Myocyte (in vitro differentiated cells): ENCODE measurements at regions not wholly inside any gene's neighbourhood (a gene's known extent, or its start where the extent isn't known, plus 50 kb on each side); places are given as distances from the start of the nearest gene placed in this dataset.
A peak's percentile ranks its signal among the peaks of the same experiment; 100 is the strongest.
"Not testable (repeated sequence)": the region's sequence is repeated elsewhere in the genome, so short reads cannot be mapped to it uniquely, and the experiment has no call there.

ENCODE experiments used
- DNase-seq: peaks from one replicate; pipeline ENCODE4 v3.0.0-alpha.2; 2012; ENCODE audit warnings: low read depth

DNA sequence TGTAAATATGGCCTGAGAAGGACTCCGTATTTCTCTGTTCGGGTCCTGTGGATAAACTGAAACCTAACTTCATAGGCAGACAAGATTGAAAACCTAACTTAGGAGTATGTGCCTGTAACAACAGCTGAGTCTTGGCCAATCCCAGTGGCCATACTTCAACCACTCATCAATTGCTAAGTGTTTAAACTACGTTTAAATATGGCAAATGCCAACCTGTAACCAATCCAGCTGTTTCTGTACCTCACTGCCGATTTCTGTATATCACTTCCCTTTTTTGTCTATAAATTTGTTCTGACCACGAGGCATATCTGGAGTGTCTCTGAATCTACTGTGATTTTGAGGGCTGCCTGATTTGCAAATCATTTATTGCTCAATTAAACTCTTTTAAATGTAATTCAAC is 272.3 kb downstream of the LPIN1 start:
- not testable (repeated sequence) for DNase-seq

DNA sequence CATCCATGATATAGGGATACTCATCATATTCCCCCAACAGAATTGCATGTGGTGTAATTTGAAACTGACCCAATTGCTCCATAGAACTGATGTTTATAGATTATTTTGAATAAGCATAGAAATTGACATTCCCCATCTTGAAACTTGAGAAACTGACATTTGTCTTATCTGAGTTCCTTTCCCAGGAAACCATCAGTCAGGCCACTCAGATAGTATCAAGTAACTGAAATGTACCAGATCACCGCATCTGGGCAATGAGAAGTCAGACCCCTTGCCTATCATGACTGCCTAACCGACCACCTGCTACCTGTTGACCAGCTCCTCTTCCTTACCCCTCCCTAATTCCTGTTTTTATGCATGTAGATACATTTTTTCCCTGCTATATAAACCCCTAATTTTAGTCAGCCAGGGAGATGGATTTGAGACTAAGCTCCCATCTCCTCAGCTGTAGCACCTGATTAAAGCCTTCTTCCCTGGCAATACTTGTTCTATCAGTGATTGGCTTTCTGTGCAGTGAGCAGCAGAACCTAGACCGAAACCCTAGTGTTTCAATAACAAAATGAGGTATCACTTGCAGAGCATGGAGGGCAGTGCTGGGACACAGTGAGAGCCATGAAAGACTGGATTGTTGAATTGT is 274.5 kb downstream of the LPIN1 start:
- no peak for DNase-seq

DNA sequence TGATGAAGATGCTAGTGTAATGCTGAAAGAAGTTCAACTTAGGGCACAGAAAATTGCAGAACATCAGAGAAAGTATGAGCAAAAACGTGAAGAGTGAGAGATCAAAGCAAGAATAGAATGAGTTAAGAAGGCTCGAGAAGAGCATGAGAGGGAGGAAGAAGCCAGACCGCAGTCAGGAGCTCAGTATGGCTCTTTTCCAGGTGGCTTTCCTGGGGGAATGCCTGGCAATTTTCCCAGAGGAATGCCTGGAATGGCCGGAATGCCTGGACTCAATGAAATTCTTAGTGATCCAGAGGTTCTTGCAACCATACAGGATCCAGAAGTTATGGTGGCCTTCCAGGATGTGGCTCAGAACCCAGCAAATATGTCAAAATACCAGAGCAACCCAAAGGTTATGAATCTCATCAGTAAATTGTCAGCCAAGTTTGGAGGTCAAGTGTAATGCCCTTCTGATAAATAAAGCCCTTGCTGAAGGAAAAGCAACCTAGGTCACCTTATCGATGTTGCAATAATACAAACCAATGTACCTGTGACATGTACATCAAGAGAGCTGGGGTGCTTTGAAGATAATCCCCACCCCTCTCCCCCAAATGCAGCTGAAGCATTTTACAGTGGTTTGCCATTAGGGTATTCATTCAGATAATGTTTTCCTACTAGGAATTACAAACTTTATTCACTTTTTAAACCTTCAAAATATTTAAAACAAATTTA is 277.9 kb downstream of the LPIN1 start:
- DNase-seq, result peak; percentile 88

DNA sequence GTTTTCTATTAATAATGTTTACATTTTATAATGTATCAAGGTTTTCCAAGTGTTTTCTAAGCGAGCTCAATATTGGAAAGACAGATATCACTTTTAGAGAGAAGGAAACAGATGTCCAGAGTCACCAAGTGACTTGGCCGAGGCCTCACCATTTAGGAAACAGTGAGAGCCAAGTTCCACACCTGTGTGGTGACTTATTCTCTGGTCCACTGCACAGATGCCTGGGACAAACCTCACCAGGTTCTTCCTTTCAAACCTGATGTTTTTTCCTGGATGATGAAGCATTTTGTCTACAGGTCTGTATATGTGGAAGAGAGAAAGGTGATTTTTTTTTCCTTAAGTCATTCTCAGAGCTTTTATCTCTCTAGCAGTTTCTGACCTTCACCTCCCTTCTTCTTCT is 280.7 kb downstream of the LPIN1 start:
- no peak for DNase-seq

DNA sequence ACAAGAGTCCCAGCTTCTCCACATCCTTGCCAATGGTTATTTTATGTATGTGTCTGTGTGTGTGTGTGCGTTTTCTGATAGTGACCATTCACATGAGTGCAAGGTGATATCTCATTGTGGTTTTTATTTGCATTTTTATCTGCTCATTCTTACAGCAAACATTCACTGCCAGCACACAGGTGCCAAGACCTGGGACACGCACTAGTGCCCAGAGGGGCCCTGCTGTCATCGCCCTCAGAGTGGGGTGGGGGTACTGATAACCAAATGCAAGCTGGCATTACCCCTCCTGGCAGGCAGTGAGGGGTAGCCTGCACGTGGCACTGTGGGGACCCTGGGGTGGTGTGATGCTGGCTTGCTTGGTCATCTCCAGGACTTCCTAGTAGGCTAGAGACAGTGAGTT is 285.4 kb downstream of the LPIN1 start:
- DNase-seq, result no peak

DNA sequence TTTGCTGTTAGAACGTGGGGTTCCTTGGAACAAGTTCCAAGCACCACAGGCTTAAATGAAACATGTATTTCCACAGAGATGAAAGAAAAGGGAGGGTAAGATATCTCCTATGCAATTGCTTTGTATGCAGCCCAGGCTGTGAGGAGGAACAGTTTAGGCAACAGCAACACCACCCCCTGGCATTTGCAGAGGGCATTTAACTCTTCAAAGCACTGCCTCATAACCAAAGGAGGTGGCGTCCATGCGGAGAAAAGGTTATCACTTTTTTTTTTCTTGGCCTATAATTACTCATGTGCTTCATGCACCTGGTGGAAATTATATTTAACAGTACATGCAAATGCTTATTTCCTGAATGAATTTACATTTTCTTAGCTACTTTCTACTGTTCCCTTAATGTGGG is 286.0 kb downstream of the LPIN1 start:
- DNase-seq, result no peak

DNA sequence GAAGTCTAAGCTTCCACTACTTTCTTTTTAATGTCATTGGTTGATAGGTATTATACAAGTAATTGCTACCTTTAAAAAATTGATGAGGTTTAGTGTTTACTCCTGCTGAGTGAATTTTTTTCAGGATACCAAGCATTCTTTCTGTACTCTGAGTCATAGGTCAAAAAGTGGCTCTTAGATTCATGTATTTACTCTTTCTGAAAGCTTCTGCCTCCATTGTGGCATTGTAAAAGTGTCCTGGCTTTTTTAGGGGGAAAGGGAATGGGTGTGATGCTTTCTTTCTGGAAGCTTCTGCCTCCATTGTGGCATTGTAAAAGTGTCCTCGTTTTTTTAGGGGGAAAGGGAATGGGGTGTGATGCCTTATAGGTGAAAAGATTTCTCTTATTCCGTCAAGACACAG is 286.5 kb downstream of the LPIN1 start:
- DNase-seq, result no peak

DNA sequence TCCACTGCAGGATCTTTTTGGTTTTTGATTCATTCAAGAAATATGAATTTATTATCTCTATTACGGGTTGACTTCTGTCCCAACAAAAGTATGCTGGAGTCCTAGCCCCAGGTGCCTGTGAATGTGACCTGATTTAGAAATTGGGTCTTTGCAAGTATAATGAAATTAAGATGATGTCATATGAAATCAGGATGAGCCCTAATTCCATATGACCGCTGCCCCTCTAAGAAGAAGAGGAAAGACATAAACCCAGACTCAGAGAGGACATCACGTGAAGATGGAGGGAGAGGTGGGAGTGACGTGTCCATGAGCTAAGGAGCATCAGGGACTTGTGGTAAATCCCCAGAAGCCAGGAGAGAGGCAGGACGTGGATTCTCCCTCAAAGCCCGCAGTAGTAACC is 287.1 kb downstream of the LPIN1 start:
- no peak for DNase-seq

DNA sequence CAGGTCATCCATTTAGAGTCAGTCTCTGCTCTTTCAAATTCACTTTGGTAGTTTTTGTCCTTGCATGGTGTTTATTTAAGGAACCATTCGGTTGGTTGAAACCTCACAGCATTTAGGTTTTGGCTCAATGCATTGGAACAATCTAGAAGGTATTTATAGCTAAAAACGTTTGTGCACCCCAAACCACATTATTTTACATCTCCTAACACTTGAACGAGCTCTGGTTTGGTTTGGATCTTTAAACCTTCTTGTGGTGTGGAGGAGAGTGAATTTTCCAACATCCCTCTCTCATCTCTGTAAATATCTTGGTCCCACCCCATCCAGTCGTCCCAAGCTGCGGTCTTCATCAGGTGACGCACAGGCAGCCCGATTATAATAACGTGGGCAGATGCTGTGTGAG is 287.9 kb downstream of the LPIN1 start:
- DNase-seq, result no peak

DNA sequence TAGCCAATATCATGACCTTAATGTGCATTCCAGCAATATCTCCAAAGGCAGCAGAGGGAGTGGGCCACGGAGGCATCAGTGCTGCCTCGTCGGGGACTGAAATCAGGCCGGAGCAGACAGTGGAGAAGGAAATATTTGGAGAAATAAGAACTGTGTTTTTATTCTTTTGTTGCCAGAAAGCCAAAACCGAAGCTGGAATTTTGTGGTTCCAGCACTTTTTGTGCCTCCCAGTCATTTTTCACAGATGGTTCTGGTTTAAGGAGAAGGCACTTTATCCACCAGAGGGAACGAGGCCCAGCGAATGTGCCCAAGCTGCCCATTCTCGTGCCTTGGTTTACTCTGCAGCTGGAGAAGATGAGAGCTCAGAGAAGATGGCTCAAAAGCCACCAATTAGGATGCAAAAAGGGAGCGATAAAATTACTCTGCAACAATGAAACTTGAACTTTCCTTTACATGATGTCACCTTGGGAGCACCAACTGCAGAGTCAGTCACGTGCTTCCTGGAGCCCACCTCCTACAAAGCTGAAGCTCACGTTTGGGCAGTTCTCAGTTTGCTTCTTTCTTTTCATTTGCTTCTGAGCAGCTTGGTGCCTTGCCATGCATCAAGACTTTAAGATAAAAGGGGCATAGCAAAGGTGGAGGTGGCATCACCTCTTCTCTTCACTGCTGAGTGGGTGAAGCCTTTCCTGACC is 288.7 kb downstream of the LPIN1 start:
- no peak for DNase-seq

DNA sequence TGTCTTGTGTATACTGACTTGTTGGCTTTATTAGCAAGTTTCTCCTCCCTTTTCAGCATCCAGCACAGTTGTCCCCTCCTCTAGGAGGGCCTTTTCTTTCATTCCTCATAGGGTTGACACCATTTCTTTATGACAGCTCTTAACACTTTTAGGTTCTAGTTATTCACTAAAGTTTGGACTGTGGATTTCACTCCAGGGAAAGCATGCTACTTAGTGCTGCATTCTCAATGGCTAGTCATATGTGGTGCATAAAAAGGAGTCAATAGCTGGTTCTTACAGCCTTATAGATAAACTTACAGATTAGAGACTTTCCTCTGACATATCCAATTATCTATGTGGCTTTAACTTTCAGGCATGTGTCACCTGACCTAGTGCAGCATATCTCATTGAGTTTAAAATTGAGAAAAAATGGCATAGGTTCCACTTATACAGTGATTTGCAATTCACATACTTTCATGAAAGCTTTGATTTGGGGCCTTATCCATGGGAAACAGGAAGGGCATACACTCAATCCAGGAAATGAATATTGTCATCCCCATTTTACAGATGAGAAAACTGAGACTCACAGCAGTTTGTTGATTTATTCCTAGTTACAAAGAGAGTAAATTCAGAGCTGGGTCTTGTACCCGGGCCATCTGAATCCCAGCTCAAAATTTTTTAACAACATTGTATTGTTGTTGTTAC is 289.7 kb downstream of the LPIN1 start:
- no peak for DNase-seq

DNA sequence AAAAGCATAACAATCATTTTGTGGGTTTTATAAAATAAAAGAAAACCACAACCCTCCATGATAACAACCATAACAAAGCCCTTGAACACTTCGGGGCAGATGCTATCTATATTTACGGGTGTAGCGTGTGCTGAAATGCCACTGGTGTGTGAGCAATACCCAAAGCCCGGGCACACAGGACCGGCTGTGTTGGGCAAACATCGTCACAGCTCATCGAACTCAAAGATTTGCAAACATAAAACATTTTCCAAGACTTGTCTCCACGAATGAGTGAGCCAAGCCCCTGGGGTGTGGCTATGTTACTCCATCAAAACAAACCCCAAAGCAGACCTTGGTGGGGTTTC is 290.2 kb downstream of the LPIN1 start:
- no peak for DNase-seq

DNA sequence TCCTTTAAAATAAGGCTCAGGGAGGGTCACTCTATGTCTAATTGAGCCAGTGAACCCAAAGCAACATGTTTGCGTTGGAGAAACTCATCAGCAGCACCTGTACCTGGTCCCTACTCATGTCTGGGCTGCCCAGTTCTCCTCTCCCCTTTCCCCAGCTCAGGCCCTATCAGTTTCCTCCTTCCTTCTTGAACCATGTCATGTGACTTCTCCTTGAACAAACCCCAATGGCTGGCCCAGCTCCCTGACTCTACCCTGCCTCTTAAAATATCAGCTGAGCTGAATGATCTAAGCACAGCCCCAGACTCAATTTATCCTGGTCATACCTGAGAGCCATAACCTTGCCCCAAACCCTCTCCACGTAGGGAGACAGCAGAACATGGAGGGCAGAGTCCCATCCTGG is 290.9 kb downstream of the LPIN1 start:
- DNase-seq, result no peak

DNA sequence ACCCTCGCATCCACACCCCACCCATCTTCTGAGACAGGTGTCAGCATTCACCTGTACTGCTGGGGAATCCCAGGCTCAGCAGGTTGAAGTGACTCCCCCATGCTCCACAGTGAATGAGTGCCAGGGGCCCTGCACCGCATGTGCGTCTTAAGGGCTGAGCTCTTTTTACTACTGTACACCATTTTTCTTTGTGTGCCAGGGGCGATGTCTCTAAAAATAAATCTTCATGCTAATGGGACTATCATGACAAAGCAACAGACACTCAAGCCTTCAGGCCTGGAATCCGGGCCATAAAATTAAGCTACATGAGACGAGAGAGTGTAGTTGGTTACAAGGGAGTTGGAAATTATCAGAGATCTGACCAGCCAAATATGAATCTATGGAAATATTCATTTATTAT is 294.8 kb downstream of the LPIN1 start:
- DNase-seq, result no peak

DNA sequence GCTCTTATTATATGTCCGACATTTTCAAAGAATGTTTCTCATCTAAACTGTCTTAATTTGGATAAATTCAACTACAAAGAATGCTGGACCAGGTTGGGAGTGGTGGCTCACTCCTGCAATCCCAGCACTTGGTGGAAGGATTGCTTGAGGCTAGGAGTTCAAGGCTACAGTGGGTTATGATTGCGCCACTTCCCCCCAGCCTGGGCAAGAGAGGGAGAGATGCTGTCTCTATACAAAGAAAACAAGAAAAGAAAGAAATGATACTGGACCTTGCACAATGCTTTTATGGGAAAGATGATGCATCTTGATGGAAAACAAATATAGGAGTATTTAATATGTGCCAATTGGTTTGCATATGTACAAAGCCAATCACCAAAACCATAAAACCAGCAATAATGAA is 296.7 kb downstream of the LPIN1 start:
- no peak for DNase-seq

DNA sequence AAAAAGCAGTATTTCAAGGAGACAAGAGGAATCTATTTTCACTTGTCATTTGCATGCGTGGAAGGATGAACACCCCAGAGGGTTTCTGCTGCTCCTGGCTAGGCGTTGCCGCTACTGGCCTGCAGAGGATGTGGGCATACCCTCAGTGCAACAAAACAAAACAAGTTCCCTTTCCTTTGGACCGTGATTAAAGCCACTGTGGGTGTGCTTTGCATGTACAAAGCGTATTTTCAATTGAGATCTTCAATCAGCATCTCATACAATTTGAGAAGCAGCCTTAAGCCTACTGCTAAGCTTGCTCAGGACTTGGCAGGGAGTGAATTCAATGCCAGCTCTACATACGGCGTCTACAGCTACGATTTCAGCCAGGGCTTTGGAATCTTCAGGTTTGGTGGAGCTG is 298.4 kb downstream of the LPIN1 start:
- no peak for DNase-seq

DNA sequence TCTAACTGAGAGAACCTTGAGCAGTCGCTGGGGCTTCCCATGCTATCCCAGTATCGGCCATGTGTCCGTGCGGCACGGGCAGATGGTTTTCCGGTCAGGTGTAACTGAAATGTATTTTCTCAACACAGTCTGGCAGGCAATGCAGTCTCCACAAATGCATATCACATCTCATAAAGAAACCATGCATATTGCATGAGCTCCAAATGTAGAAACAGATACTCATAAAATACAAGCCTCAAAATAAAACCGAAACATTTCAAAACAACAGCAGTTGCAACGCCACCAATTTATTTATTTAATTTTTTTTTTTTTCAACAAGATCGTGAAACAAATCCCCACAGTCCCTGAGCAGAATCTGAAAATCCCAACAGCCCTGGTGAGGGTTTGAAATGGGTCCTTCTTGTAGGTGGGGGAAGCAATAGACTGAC is 299.4 kb downstream of the LPIN1 start:
- DNase-seq, result no peak

DNA sequence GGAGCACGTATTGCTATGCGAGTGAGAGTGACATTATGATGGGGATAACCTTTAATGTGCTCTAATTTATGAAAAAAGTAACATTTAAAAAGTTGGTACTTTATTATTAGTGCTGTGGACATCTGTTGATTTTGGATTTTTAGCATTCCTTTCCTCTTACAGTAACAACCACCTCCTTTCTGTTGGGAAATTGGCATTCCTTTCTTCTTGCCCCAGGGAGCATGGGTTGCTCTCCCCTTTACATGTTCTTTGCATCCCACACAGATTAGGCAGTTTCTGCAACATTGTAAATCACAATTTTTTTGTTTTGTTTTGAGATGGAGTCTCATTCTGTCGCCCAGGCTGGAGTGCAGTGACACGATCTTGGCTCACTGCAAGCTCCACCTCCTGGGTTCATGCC is 300.2 kb downstream of the LPIN1 start:
- peak; percentile 32 for DNase-seq

DNA sequence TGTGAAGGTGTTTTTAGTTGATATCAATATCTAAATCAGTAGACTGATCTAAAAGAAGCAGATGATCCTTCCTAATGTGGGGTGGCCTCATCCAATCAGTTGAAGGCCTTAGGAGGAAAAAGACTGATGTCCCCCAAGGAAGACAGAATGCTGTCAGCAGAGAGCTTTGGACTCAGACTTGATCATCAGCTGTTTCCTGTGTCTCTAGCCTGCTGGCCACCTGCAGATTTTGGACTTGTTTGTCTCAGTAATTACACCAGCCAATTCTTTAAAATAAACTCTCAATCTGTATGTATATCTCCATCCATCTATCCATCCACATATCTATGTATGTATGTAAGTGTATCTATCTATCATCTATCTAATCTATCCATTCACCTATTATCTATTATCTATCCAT is 301.3 kb downstream of the LPIN1 start:
- DNase-seq, result no peak

DNA sequence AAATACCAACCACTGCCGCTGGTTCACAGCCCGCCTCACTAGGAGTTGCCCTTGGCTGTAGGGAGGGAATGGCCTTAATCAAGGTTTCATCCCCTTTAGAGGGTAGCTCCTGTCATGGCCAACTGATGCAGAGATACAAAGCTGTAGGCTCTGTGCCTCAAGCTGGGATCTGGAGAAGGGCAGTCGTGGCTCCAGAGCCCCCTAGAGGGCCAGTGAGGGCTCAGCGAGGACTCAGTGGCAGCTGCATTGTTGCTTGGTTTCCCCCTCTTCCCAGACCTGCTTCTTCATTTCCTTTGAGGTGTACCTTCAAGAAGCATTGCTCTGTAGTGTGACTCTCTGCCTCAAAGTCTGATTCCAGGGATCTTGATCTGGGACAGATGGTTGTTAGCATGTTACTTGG is 302.1 kb downstream of the LPIN1 start:
- no peak for DNase-seq

DNA sequence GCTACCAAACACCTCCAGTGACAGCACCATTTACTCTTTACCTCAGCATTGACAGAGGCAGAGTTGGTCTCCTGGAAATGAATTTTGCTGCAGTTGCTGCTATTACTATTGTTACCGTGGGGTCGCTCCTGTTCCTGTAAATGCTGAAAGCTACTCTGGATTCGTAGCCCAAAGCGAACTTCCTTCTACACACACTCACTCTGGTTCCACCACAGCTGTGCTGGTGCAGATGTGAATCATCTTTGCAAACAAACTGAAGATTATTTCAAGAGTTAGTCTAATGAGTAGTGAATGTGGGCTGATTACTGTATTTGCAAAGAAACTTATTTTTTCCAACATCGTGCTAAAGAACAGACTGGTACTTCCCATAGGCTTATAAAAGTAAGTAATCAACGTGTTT is 304.0 kb downstream of the LPIN1 start:
- peak; percentile 68 for DNase-seq

DNA sequence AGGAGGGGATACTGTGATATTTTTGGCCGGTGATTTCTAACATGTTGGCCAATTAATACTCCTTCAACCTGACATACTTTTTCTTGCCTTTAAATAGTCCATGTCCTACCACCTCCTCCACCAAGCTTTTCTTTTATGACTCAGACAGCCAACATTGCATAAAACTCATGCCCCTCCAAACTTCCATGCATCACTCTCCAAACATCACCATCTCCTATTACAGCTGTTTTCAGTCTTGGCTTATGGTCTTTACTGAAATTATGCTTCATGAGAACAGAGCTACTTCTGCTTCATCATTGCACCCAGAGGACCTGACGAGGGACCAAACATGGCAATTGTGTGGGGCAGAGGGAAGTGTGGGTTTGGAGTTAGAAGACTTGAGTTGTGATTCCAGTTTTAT is 305.4 kb downstream of the LPIN1 start:
- peak; percentile 46 for DNase-seq
